Endothelial cell of umbilical vein (primary cell): ENCODE measurements at regions not wholly inside any gene's neighbourhood (a gene's known extent, or its start where the extent isn't known, plus 50 kb on each side); places are given as distances from the start of the nearest gene placed in this dataset.

ENCODE experiments used
- BruUV-seq: library from RNA; stranded (reverse); fragments of 400-500 nt; replicated peaks from 2 replicates; lab custom pipeline; 2021; lab: Mats Ljungman, UMichigan
- CTCF ChIA-PET: fragments of 300-600, 350-600 bp; sonication (Branson Sonifier 250); formaldehyde crosslinking; loops from one replicate; lab custom pipeline; 2021; ENCODE audit warnings: antibody characterized with exemption, inconsistent platforms; lab: Charles Lee
- POLR2A ChIA-PET: fragments of 300-600, 350-600 bp; sonication (Branson Sonifier 250); formaldehyde crosslinking; loops from one replicate; lab custom pipeline; 2021; ENCODE audit warnings: antibody characterized with exemption, inconsistent platforms; lab: Charles Lee
- DNase-seq: peaks from one replicate; pipeline ENCODE4 v3.0.0-alpha.2; 2011; ENCODE audit warnings: low read depth, low spot score
- FAIRE-seq: peaks from 2 replicates; lab custom pipeline; 2011; peaks lifted over from hg19 to GRCh38; lab: Jason Lieb, UNC
- H2AFZ ChIP-seq: 2 replicates; pipeline ENCODE4 v1.6.0; 2012; ENCODE audit warnings: low read depth, low read length, control low read depth, inconsistent platforms
- H3K27ac ChIP-seq: 2 replicates; pipeline ENCODE4 v1.5.1; 2011; ENCODE audit warnings: low read depth, mild to moderate bottlenecking, control low read depth, low read length, moderate library complexity; ENCODE audit not compliant: insufficient read depth
- H3K27me3 ChIP-seq, 2 experiments: 2 replicates each; pipeline versions ENCODE4 v1.6.0 to v1.6.1; 2011; ENCODE audit warnings: low read length in 2 of 2, mixed read lengths in 1 of 2; ENCODE audit not compliant: control insufficient read depth in 2 of 2, insufficient read depth in 2 of 2
- H3K36me3 ChIP-seq, 2 experiments: 2 replicates in 1 of 2; 3 replicates in 1 of 2; pipeline ENCODE4 v1.5.1; 2011; ENCODE audit warnings: low read length in 2 of 2, mild to moderate bottlenecking in 1 of 2, moderate library complexity in 1 of 2; ENCODE audit not compliant: control insufficient read depth in 2 of 2, insufficient read depth in 2 of 2; ENCODE audit errors: extremely low read depth in 1 of 2
- H3K4me1 ChIP-seq: 3 replicates; pipeline ENCODE4 v1.5.1; 2011; ENCODE audit warnings: mild to moderate bottlenecking, low read length; ENCODE audit not compliant: control insufficient read depth, insufficient read depth; ENCODE audit errors: extremely low read depth
- H3K4me2 ChIP-seq: 2 replicates; pipeline ENCODE4 v1.6.1; 2011; ENCODE audit warnings: low read length, control low read depth, mixed read lengths; ENCODE audit not compliant: insufficient read depth
- H3K4me3 ChIP-seq, 3 experiments: fragments of 200-600 bp in 1 of 3; sonication (generic), shearing (Covaris generic) in 1 of 3; replicated peaks in 1 of 3; 2 replicates each; pipeline ENCODE4 v1.5.1; 2011 to 2016; ENCODE audit warnings: control low read depth in 3 of 3, low read length in 3 of 3, mild to moderate bottlenecking in 2 of 3, inconsistent platforms in 1 of 3, low read depth in 1 of 3, moderate library complexity in 1 of 3; ENCODE audit not compliant: insufficient read depth in 1 of 3
- H3K79me2 ChIP-seq: 2 replicates; pipeline ENCODE4 v1.6.0; 2012; ENCODE audit warnings: low read length, inconsistent platforms; ENCODE audit not compliant: control insufficient read depth, insufficient read depth
- H3K9ac ChIP-seq: replicated peaks from 2 replicates; pipeline ENCODE3; 2011; ENCODE audit warnings: low read length, control low read depth; ENCODE audit not compliant: insufficient read depth; ENCODE audit errors: extremely low read depth
- H3K9me1 ChIP-seq: replicated peaks from 3 replicates; pipeline ENCODE4 v1.6.0; 2011; ENCODE audit warnings: mild to moderate bottlenecking, low read length; ENCODE audit not compliant: control insufficient read depth, insufficient read depth; ENCODE audit errors: extremely low read depth
- H3K9me3 ChIP-seq: replicated peaks from 2 replicates; pipeline ENCODE4 v1.5.1; 2012; ENCODE audit warnings: low read length, inconsistent platforms; ENCODE audit not compliant: control insufficient read depth, insufficient read depth
- H4K20me1 ChIP-seq: replicated peaks from 2 replicates; pipeline ENCODE3; 2011; ENCODE audit warnings: mild to moderate bottlenecking, low read length; ENCODE audit not compliant: control insufficient read depth, insufficient read depth; ENCODE audit errors: extremely low read depth
- CTCF ChIP-seq, 2 donors: IDR thresholded peaks; 1 replicate in 1 of 2; 2 replicates in 1 of 2; pipeline ENCODE4 v1.5.1; 2011; ENCODE audit warnings: low read length in 2 of 2, mild to moderate bottlenecking in 2 of 2, moderate library complexity in 2 of 2, control low read depth in 1 of 2, inconsistent platforms in 1 of 2, low read depth in 1 of 2; ENCODE audit not compliant: insufficient read depth in 1 of 2; ENCODE audit errors: extremely low read depth in 1 of 2
- EZH2 ChIP-seq: IDR thresholded peaks from 2 replicates; pipeline ENCODE4 v1.6.1; 2012; ENCODE audit warnings: borderline replicate concordance, low read depth, mild to moderate bottlenecking, moderate library complexity, low read length, inconsistent platforms; ENCODE audit not compliant: severe bottlenecking
- FOS ChIP-seq: IDR thresholded peaks from 2 replicates; pipeline ENCODE4 v1.6.1; 2011; ENCODE audit warnings: mild to moderate bottlenecking, low read length, moderate library complexity, borderline replicate concordance; ENCODE audit not compliant: insufficient read depth
- GATA2 ChIP-seq: IDR thresholded peaks from 2 replicates; pipeline ENCODE4 v1.7.0; 2011; ENCODE audit warnings: low read depth, mild to moderate bottlenecking, moderate library complexity, mixed read lengths, low read length; ENCODE audit not compliant: insufficient read length, insufficient read depth
- JUN ChIP-seq: IDR thresholded peaks from 2 replicates; pipeline ENCODE4 v1.6.1; 2011; ENCODE audit warnings: borderline replicate concordance, low read depth; ENCODE audit not compliant: insufficient read length, insufficient read depth
- MAX ChIP-seq: IDR thresholded peaks from 2 replicates; pipeline ENCODE4 v1.6.1; 2011; ENCODE audit not compliant: insufficient read depth, insufficient read length
- MYC ChIP-seq: IDR thresholded peaks from one replicate; pipeline ENCODE4 v1.6.1; 2011; ENCODE audit warnings: mild to moderate bottlenecking, low read depth, low read length
- POLR2A ChIP-seq: IDR thresholded peaks from 2 replicates; pipeline ENCODE4 v1.6.1; 2012; ENCODE audit warnings: low read depth, mild to moderate bottlenecking, control low read depth, low read length
- POLR2AphosphoS5 ChIP-seq: IDR thresholded peaks from 2 replicates; pipeline ENCODE4 v1.6.1; 2012; ENCODE audit warnings: low read depth, mild to moderate bottlenecking, control low read depth, low read length, moderate library complexity; ENCODE audit not compliant: insufficient read depth
- dilution Hi-C: fragments of 300-500 bp; cut with MboI; formaldehyde crosslinking; loops from one replicate; pipeline ENCODE4 v1.15.0; 2019; ENCODE audit warnings: low sequenced_read_pairs; ENCODE audit not compliant: extremely low pct_ligation_motif_present
- intact Hi-C: fragments of 100-400 bp; cut with micrococcal nuclease; formaldehyde crosslinking; loops from one replicate; pipeline ENCODE4 v1.10.0; 2022

- Histone ChIP-seq H3K27me3 (no peaks in the 10 kb centered on the region), H3K4me1 (no peaks in the 10 kb centered on the region), H4K20me1 (no peaks in the 10 kb centered on the region), H3K79me2 (no peaks in the 10 kb centered on the region), H3K27ac (no peak overlapping the region), H3K9me1 (no peaks in the 10 kb centered on the region), H3K9ac (no peak overlapping the region), H3K36me3 (no peaks in the 10 kb centered on the region), H2AFZ (no peak overlapping the region), H3K4me2 (no peak overlapping the region), H3K9me3 (peaks cover 2% of the 10 kb centered on the region), H3K4me3 (no peak overlapping the region)
- BruUV-seq = no TSS peak
- intact Hi-C loops = no loop called here
- DNase-seq = no peak
- ChIA-PET POLR2A (no interaction called here), CTCF (no interaction called here)
- no peak for FAIRE-seq
- TF ChIP-seq FOS (no peak), CTCF (IDR thresholded peaks at IDR 0.05; ENCODE audit: extremely low read depth in 1 of 2, insufficient read depth in 1 of 2, low read depth in 1 of 2, low read length in 2 of 2) (no peak), JUN (no peak), POLR2A (no peak), MAX (no peak), POLR2AphosphoS5 (no peak), MYC (no peak), GATA2 (no peak), EZH2 (no peak)
- dilution Hi-C loops = no loop called here
Measured at GRCh38 chr15:37548116-37548515, 386.3 kb upstream of the TMCO5A start.
